Loucy (cell line): ENCODE measurements at regions not wholly inside any gene's neighbourhood (a gene's known extent, or its start where the extent isn't known, plus 50 kb on each side); places are given as distances from the start of the nearest gene placed in this dataset.

Experiments used
- H2AFZ ChIP-seq: fragments of 200-600 bp; sonication (generic); 2 replicates; pipeline ENCODE4 v1.6.0; 2016; ENCODE audit warnings: antibody characterized with exemption, mild to moderate bottlenecking, low read length, moderate library complexity
- H3F3A ChIP-seq: fragments of 200-600 bp; 2 replicates; pipeline ENCODE4 v1.6.0; 2016; ENCODE audit warnings: antibody characterized with exemption, low read depth, mild to moderate bottlenecking
- H3K27me3 ChIP-seq: fragments of 200-600 bp; sonication (generic); 2 replicates; pipeline ENCODE4 v1.6.1; 2014; ENCODE audit warnings: low read length, mild to moderate bottlenecking; ENCODE audit not compliant: insufficient read depth, poor library complexity, severe bottlenecking
- H3K36me3 ChIP-seq: fragments of 200-600 bp; sonication (generic); 2 replicates; pipeline ENCODE4 v1.6.1; 2016; ENCODE audit warnings: low read length; ENCODE audit not compliant: insufficient read depth
- H3K4me1 ChIP-seq: fragments of 200-600 bp; sonication (generic); 2 replicates; pipeline ENCODE4 v1.5.1; 2014; ENCODE audit warnings: low read length, mild to moderate bottlenecking; ENCODE audit not compliant: insufficient read depth, poor library complexity, severe bottlenecking
- H3K4me2 ChIP-seq: fragments of 200-600 bp; sonication (generic); 2 replicates; pipeline ENCODE4 v1.6.0; 2014; ENCODE audit warnings: antibody characterized with exemption, low read length, low read depth, mild to moderate bottlenecking; ENCODE audit not compliant: poor library complexity, severe bottlenecking
- H3K4me3 ChIP-seq: fragments of 200-600 bp; sonication (generic); 2 replicates; pipeline ENCODE4 v1.5.1; 2014; ENCODE audit warnings: low read length, mild to moderate bottlenecking, mixed read lengths; ENCODE audit not compliant: poor library complexity, severe bottlenecking
- H3K79me2 ChIP-seq: fragments of 200-600 bp; sonication (generic); 2 replicates; pipeline ENCODE4 v1.6.1; 2014; ENCODE audit warnings: low read length; ENCODE audit not compliant: insufficient read depth
- H3K9ac ChIP-seq: fragments of 200-600 bp; sonication (generic); 2 replicates; pipeline ENCODE4 v1.6.0; 2014; ENCODE audit warnings: mild to moderate bottlenecking, low read depth, low read length, moderate library complexity; ENCODE audit not compliant: poor library complexity, severe bottlenecking
- H3K9me2 ChIP-seq: fragments of 200-600 bp; sonication (generic); replicated peaks from 2 replicates; pipeline ENCODE4 v1.6.1; 2016; ENCODE audit warnings: low read depth, low read length, mixed read lengths
- H3K9me3 ChIP-seq: fragments of 200-600 bp; sonication (generic); 2 replicates; pipeline ENCODE4 v1.6.1; 2014; ENCODE audit warnings: mild to moderate bottlenecking, antibody characterized with exemption, low read length, low read depth; ENCODE audit not compliant: insufficient read depth
- H4K20me1 ChIP-seq: fragments of 200-600 bp; sonication (generic); 2 replicates; pipeline ENCODE4 v1.6.0; 2014; ENCODE audit warnings: antibody characterized with exemption, low read length, mild to moderate bottlenecking; ENCODE audit not compliant: insufficient read depth, poor library complexity, severe bottlenecking
- EZH2phosphoT487 ChIP-seq: fragments of 200-600 bp; IDR thresholded peaks from 2 replicates; pipeline ENCODE4 v1.6.1; 2018; ENCODE audit warnings: antibody characterized with exemption, mild to moderate bottlenecking, moderate library complexity, borderline replicate concordance
- TF ChIP-seq, protein P1 (sequence below): fragments of 200-600 bp; sonication (generic); conservative IDR thresholded peaks from 2 replicates; pipeline ENCODE4 v1.5.1; 2014; ENCODE audit warnings: mild to moderate bottlenecking, antibody characterized with exemption, low read length

DNA sequence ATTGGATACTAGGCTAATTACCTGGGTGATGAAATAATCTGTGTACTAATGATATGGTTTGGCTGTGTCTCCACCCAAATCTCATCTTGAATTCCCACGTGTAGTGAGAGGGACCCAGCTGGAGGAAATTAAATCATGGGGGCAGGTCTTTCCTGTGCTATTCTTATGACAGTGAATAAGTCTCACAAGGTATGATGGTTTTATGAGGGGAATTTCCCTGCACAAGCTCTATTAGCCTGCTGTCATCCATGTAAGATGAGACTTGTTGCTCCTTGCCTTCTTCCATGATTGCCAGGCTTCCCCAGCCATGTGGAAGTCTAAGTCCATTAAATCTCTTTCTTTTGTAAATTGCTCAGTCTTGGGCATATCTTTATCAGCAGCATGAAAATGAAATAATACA lies 394.1 kb upstream of the SYT4 start:
- no peak for TF ChIP-seq EZH2phosphoT487
- TF ChIP-seq, protein P1, sequence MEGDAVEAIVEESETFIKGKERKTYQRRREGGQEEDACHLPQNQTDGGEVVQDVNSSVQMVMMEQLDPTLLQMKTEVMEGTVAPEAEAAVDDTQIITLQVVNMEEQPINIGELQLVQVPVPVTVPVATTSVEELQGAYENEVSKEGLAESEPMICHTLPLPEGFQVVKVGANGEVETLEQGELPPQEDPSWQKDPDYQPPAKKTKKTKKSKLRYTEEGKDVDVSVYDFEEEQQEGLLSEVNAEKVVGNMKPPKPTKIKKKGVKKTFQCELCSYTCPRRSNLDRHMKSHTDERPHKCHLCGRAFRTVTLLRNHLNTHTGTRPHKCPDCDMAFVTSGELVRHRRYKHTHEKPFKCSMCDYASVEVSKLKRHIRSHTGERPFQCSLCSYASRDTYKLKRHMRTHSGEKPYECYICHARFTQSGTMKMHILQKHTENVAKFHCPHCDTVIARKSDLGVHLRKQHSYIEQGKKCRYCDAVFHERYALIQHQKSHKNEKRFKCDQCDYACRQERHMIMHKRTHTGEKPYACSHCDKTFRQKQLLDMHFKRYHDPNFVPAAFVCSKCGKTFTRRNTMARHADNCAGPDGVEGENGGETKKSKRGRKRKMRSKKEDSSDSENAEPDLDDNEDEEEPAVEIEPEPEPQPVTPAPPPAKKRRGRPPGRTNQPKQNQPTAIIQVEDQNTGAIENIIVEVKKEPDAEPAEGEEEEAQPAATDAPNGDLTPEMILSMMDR, result no peak
- Histone ChIP-seq H3K9me2 (no peaks in the 10 kb centered on the region), H3K9me3 (no peaks in the 10 kb centered on the region), H3K79me2 (no peaks in the 10 kb centered on the region), H3K9ac (no peak overlapping the region), H3K4me2 (no peak overlapping the region), H2AFZ (no peak overlapping the region), H4K20me1 (no peaks in the 10 kb centered on the region), H3K36me3 (no peaks in the 10 kb centered on the region), H3F3A (no peaks in the 10 kb centered on the region), H3K4me3 (no peak overlapping the region), H3K4me1 (no peaks in the 10 kb centered on the region), H3K27me3 (no peaks in the 10 kb centered on the region)

- Histone ChIP-seq H3K79me2 (no peaks in the 10 kb centered on the region), H2AFZ (no peak overlapping the region), H4K20me1 (no peaks in the 10 kb centered on the region), H3K4me1 (no peaks in the 10 kb centered on the region), H3K27me3 (no peaks in the 10 kb centered on the region), H3K4me2 (no peak overlapping the region), H3K36me3 (no peaks in the 10 kb centered on the region), H3F3A (no peaks in the 10 kb centered on the region), H3K9me3 (no peaks in the 10 kb centered on the region), H3K4me3 (no peak overlapping the region), H3K9ac (no peak overlapping the region), H3K9me2 (no peaks in the 10 kb centered on the region)
- no peak for TF ChIP-seq EZH2phosphoT487
- TF ChIP-seq, protein P1, result no peak
Observed at GRCh38 chr18:43680096-43680495, 402.8 kb upstream of the SYT4 start.

DNA sequence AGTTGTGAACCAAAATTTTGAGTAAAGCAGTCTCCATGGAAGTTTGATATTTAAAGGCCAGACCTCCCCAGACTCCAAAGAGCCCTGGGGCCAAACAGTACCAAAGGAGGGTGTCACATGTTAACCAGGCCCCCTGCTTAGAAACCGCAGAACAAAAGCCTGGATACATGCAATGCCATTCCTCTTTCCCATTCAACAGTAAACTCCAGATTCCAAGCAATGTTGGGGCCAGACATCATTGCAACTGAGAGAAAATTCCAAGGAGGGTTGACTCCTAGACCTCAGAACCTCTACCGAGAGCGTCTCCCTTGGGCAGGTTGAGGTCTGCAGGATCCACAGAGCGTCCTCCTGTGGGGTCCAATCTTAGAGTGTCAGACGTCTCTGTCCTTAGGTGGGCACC lies 404.4 kb upstream of the SYT4 start:
- H3K27me3 ChIP-seq, result no peaks in the 10 kb centered on the region
- TF ChIP-seq EZH2phosphoT487, result no peak
- TF ChIP-seq, protein P1, result no peak
- H3K79me2 ChIP-seq, result no peaks in the 10 kb centered on the region
- no peak overlapping the region for H3K4me3 ChIP-seq
- no peak overlapping the region for H3K4me2 ChIP-seq
- no peaks in the 10 kb centered on the region for H4K20me1 ChIP-seq
- no peaks in the 10 kb centered on the region for H3K4me1 ChIP-seq
- H3F3A ChIP-seq, result no peaks in the 10 kb centered on the region
- H3K9me3 ChIP-seq, result no peaks in the 10 kb centered on the region
- H3K9me2 ChIP-seq, result no peaks in the 10 kb centered on the region
- no peak overlapping the region for H3K9ac ChIP-seq
- H2AFZ ChIP-seq, result no peak overlapping the region
- H3K36me3 ChIP-seq, result no peaks in the 10 kb centered on the region
